OCI-M1 (cell line): ENCODE measurements at regions not wholly inside any gene's neighbourhood (a gene's known extent, or its start where the extent isn't known, plus 50 kb on each side); places are given as distances from the start of the nearest gene placed in this dataset.
A peak's percentile ranks its signal among the peaks of the same experiment; 100 is the strongest.

ENCODE experiments used
- DNase-seq: peaks from one replicate; lab custom pipeline; 2025; lab: John Stamatoyannopoulos, UW

DNA sequence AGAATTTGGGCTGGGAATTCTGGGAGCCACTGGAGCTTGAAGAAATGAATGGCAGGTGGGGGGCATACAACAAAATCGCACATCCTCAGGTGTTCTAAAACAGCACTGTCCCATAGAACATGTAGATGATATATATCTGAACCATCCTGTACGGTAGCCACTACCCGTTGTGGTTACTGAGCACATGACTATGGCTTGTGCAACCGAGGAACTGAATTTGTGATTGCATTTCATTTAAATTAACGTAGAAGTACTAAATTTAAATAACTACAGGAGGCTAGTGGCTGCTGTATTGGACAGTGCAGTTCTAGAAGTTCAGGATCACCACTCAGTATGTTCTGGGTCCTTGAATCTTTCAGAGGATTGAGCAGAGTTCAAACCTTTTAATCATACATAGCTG lies 172.4 kb downstream of the PHETA1 start:
- peak; percentile 50 for DNase-seq

GRCh38 chr12:111195316-111195715 lies 173.6 kb downstream of the PHETA1 start:
- no peak for DNase-seq

DNA sequence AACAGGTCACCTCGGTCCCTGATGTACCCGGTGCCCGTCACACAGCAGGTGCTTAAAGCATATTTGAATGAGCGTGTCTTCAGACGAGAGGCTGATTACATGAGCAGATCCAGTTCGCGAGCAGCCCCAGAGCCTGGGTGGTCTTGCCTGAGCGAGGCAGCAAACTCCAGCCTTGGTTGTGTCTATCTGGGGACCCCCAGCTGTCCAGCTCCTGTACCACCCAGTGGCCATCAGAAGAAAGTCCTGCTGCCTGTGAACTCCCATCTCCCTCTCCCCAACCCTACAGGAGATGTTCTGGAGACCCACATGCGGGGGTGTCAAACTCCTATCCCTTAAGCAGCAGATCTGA lies 174.2 kb downstream of the PHETA1 start:
- no peak for DNase-seq

DNA sequence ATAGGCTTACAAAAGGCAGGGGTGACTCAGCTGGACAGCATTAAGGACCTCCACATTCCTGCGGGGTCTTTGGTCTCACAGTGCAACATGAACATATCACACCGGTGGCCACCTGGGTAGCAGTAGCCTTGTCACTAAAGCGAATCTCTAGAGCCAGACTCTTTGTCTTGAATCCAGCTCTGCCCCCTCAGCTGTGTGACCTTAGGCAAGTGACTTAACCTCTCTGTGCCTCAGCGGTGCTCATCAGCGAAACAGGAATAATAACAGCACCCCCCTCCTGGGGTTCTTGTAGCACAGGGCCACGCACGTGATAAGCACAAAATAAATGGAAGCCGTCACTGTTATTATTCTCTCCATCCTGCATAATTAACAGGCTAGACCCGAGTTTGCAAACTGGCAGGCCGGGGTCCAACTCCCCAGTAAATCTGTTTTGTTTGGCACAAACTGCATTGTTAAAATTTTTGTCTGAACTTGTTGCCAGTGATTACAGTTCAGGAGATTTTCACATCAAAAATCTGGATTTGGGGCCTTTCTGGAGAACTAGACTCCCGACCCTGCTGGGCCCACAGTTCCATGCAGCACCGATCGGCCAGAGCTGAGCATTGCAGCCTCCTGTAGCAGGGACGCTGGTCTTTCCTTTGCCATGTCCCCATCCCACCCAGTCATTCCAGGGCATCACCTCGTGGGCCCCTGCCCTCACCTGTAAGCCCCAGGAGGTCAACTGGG lies 174.8 kb downstream of the PHETA1 start:
- DNase-seq: no peak

GRCh38 chr12:111193496-111193895 lies 175.4 kb downstream of the PHETA1 start:
- no peak for DNase-seq

- no peak for DNase-seq
These were observed 175.8 kb downstream of the PHETA1 start for GRCh38 chr12:111193067-111193466.

GRCh38 chr12:111192647-111193046 lies 176.2 kb downstream of the PHETA1 start:
- no peak for DNase-seq

GRCh38 chr12:111190741-111191526 lies 178.0 kb downstream of the PHETA1 start:
- no peak for DNase-seq

- no peak for DNase-seq
These were observed 179.1 kb downstream of the PHETA1 start for GRCh38 chr12:111189792-111190191.

GRCh38 chr12:111188436-111188835 lies 180.5 kb downstream of the PHETA1 start:
- DNase-seq: no peak

GRCh38 chr12:111186347-111186746 lies 182.5 kb downstream of the PHETA1 start:
- DNase-seq: no peak

DNA sequence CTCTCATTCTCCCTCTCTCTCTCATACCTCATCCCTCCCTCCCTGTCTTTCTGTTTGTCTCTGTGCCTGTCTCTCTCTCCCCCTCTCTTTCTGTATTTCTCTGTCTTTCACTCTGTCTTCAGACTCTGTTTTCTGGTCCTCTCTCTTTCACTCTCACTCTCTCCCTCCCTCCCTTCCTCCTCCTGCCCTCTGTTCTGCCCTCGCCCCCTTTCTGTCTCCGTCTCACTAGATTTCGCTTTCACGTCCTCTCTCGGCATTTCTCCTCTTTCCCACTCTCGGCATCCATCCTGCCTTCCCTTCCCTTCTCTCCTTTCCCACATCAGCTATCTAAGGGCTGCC lies 183.0 kb downstream of the PHETA1 start:
- DNase-seq: no peak

DNA sequence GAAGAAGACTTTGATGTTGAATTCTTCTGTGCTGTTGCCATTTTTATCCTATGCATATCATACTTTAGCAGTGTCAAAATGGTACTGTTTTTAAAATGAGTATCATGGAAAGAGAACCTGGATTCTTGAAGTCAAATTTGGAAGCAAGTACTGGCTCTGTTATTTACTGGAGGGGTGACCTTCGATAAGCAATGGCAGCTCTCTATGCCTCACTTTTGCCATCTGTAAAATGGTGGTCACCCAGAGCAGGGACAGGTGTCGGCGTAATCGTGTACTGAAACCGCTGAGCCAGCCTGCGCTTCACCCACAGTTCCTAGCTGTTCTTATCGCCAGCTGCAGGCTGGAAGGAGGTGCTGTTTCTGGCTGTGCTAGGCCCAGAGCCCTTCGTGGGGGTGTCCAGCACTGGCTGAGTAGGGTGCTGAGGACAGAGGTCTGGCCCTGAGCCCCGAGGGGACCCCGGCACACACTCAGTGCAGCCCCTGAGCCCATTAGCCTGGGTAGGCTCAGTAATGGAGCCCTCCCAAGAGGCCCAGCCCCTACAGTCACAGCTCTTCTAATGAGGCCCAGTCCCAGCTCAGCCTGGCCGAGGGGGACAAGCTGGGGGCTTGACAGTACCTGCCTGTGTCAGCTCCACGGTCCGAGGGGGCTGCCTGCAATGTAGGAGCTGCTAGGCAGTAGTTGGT lies 183.5 kb downstream of the PHETA1 start:
- DNase-seq: no peak

- no peak for DNase-seq
These were observed 184.7 kb downstream of the PHETA1 start for GRCh38 chr12:111184161-111184560.

DNA sequence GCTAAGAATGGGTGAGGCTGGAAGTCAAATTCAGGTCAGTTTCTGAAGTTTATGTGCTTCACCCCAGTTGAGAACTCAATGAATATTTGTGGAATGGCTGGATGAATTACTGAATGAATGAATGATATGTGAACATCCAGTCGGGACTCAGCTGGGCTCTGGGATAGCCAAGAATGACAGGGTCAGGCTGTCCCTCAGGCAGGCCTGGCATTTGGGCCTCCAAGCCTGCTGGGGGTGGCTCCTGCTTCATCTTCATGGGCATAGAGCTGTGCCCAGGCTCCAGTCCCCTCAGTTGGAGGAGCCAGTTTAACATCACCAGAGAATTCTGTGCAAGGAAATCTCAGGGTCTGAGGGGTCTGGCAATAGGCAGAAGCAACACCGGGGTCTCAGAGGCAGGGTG lies 185.8 kb downstream of the PHETA1 start:
- no peak for DNase-seq

DNA sequence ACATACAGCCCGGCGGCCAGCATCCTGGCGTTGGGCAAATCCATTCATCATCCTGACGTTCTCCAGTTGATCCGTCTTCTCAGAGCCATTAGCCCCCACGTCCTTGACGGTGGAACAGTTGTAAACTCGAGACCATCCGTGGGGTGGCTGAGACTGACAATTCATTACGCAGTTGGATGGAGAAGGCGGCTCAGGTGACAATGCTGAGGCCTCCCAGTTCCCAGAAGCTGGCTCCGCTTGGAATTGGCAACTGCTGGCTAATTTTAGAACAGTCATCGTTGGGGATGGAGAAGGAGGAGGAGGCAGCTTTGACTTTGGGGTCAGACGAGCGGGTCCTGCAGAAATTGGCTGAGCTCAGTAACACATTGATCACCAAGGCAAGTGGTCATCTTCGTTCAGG lies 186.5 kb downstream of the PHETA1 start:
- DNase-seq: no peak

DNA sequence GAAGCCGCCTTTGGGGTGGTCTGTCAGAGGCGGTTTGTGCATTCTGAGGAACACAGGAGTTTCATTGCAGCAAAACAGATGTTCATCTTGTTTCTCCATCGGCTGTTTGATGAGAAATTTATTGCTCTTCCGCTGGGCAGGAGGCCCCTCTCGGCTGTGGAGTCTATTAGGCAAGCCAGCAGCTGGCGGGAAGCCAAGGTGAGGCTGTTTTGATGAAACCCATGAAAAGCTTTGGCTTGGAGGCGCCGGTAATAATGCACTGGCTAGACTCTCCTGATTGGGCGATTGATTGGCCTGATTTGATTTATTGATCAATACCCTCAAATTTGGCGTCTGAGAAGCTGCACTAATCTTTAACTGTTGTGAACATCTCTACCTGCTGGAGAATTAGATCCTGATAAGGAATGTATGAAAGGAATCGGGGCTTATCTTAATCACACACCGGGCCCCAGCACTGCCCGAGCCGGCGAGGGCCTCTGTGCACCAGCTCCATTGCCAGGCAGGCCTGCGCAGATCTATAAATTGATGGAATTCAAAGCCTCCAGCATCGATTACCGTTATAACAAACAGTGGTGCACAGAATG lies 187.7 kb downstream of the PHETA1 start:
- DNase-seq: no peak

DNA sequence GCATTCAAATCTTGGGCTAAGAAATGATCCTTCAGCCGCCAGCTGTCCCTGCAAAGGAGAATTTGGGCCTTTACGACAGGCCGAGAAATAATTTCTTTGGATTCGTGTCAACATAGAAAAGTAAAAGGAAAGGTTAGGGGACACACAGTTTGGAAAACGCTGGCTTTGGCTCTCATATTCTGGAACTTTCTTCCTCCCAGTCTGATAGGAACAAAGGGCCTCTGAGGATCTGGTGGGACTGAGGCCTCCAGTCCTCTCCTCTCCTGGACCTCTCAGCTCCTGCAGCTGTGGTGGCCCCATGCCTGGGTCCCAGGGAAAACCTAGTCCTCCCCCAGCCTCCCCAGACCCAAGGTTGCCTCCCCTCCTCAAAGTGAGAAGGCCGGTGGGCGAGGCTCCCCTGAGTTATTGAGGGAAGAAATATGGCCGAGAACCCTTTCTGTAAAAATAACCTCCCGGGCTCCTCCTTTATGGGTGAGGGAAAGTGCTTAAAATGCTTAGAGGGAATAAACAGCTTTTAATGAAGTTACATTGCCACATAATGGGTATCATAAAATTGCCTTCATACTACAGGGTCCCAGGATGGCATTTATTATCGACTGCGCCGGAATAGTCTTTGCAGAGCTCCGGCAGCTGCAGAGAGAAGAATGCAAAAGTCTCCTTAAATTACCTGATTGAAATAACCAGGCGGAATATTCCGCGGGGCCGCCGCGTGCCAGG lies 188.3 kb downstream of the PHETA1 start:
- no peak for DNase-seq

DNA sequence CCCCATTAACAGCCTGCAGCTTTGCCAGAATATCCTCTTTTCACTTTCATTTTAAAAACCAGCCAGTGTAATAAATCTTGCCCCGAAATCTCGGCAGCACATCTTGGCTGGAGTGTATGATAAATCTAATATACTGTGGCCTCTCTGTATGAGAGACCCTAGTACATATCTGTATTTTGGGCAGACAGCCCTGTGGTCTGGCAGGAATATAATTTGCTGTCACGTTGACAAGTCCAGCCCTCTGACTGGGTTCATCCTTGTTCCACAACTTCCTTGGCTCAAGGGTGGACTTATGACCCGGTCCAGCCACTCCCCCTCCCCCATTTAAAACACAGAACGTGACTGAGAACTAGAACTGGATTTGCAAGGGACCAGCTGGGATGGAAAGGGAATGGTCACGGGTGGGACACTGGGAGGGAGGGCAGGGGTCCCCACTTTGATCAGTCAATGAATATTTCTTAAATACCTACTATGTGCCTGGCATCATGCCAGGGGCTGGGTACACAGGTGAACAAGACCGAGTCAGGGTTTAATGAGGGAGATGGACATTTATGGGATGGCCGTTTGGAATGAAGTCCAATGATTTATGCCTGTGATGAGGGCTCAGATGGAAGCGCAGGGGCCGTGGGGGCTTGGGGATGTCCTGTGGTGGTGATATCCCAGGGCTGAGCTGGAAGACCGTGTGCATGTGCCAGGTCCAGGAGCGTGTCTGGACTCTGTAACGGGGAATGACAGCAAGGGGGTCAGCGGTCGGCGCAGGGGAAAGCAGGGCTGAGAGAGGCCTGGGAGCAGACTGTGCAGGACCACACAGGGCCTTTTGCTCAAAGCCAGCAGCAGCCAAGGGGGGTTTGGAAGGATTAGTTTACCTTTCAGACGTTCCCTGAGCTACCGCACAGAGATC lies 190.5 kb downstream of the PHETA1 start:
- peak; percentile 43 for DNase-seq

DNA sequence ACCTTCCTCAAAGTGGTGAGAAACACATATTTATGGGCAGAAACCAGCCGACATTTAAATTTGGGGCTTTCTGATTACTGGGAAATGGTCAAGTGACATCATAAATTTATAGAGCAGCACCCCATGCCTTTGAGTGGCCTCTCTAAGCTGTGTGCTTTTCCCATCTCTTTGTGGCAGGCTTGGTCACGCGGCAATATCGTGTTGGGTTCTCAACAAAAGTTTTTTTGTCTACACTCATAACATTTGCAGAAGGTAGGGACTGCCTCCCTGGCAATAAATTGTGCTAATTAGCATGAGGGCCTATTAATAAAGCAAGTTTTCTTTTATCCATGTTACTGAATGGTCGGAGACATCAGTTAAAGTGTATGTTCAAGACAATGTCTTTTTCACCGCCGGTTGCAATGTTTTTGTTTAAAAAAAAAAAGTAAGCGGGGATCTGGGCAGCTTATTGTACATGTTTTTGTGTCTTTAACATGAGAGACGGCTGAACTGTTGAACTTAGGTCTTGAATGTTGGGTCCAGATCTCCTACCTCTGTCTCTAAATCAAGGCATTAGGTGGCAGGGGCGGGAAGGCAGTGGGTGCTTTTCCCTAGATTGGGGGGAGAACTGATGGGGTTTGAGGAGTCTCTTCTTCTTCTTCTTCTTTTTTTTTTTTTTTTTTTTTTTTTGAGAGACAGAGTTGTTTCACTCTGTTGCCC lies 193.3 kb downstream of the PHETA1 start:
- no peak for DNase-seq

DNA sequence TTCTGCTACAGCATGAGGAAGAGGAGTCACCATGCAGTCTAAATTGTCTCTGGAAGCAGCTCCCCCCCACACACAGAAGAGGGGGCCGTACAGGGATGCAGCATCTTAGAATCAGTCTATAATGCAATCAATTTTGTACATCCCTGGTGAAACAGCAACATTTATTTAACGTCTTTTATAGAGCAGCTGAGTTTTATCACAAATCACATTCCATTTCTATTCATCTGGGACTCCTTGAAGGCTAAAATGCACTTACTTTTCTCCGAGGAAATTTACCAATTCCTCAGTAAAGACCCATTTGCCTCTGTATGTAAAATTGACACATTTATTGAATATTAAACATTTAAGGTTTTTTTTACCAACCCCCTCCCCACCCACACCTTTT lies 193.9 kb downstream of the PHETA1 start:
- DNase-seq: no peak
